ENCODE measurements at regions not wholly inside any gene's neighbourhood (a gene's known extent, or its start where the extent isn't known, plus 50 kb on each side); places are given as distances from the start of the nearest gene placed in this dataset.
"Not testable (repeated sequence)": the region's sequence is repeated elsewhere in the genome, so short reads cannot be mapped to it uniquely, and the experiment has no call there.

- not testable (repeated sequence) for DNase-seq (ENCODE audit: low spot score in 2 of 2); H3K27me3 ChIP-seq; H3K9me3 ChIP-seq; H3K4me1 ChIP-seq; H3K36me3 ChIP-seq; H3K4me3 ChIP-seq; H3K27ac ChIP-seq
- WGBS: 59% methylated on average over 4 of the region's 4 CpGs
Observed at GRCh38 chr15:101876031-101876430, 64.0 kb downstream of the OR4F15 start.

DNA sequence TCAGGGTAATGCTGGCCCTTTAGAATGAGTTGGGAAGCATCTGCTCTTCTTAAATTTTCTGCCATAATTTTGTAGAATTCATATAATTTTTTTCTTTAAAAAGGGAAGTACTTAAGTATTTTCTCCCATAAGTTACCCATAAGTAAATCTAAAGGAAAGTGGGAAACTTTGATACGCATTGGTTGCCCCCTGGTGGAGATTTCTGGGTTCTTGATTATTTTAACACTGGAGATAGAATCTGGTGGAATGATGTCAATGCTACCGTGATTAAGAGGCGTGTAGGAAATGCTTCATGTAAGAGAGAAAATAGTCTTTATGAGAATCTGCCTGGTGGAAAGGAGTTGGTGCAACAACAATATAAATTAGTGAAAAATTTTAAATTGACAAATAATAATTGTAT, 65.6 kb downstream of the OR4F15 start:
- H3K27ac ChIP-seq; H3K4me1 ChIP-seq; H3K27me3 ChIP-seq; H3K4me3 ChIP-seq; DNase-seq (ENCODE audit: low spot score in 2 of 2); H3K9me3 ChIP-seq; H3K36me3 ChIP-seq: not testable (repeated sequence)
- WGBS: 4% methylated on average over 3 of the region's 3 CpGs

DNA sequence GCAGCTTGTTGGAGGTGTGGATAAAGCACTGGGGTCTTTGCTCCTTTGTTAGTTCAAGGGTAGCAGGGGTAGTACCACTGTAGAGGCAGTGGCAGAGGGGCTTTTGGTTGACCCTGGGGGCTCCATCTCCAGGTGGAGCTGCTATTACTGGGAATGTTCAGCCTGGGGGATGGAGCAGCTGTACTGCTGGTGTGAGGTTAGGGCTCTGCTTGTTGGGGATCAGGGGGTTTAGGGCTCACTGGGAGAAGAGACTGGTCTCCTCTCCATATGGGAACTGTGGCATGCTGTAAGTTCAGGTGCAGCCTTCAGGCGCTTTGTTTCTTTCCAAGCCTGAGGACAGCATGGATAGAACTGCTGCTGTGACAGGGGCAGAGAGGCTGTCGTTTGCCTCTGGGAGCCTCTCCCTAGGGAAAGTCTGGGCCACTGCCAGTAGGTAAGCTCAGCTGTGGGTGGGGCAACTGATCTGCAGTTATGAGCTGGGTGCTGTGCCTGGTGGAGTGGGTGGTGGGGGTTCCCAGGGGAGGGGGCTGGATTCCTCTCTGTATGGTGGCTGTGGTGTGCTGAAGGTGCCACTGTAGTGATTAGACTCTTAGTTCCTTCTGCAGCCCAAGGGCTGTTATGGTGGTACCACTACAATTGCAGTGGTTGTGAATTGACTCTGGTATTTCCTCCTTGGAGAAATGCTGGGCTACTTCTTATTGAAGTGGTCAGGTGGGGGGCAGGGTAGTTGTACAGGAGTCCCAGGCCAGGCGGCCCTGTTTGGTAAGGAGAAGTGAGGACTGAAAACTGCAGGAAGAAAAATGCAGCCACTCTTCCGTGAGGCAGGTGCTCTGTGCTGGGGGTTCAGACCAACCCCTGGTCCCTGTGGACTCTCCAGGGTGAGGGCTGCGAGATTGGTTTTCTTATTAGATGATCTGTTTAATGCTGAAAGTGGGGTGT, 100.6 kb downstream of the OR4F15 start:
- WGBS: 76% methylated on average over 2 of the region's 5 CpGs
- not testable (repeated sequence) for H3K27ac ChIP-seq; DNase-seq (ENCODE audit: low spot score in 2 of 2)

DNA sequence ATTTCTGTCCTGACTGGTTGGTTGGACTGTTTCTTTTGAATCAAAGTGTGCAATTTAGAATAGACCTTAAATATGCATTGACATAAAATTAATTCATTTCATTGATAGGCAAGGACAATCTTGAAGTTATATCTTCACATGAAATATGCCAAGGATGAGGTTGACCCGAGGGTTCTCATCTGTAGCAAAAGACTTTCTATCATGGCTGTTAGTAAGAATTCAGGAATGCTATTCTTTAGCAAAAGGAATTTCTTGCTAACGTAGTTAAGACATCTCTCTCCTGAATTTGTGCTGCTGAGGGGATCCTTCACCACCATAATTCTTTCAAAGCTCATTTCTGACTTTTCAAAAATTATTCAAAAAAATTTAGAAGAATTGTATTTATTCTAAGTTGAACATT, 112.6 kb downstream of the OR4F15 start:
- not testable (repeated sequence) for H3K27me3 ChIP-seq; H3K36me3 ChIP-seq; H3K4me3 ChIP-seq; DNase-seq (ENCODE audit: low spot score in 2 of 2); H3K9me3 ChIP-seq; H3K4me1 ChIP-seq; H3K27ac ChIP-seq
- WGBS: 47% methylated on average over 1 of the region's 2 CpGs

More for the DNA sequence above, 100.6 kb downstream of the OR4F15 start:
- not testable (repeated sequence) for H3K27me3 ChIP-seq, H3K4me3 ChIP-seq, H3K9me3 ChIP-seq, H3K4me1 ChIP-seq, H3K36me3 ChIP-seq

GRCh38 chr15:101934506-101934905, 122.5 kb downstream of the OR4F15 start:
- H3K4me1 ChIP-seq; H3K36me3 ChIP-seq; H3K27me3 ChIP-seq; DNase-seq (ENCODE audit: low spot score in 2 of 2); H3K9me3 ChIP-seq; H3K4me3 ChIP-seq; H3K27ac ChIP-seq: not testable (repeated sequence)
- WGBS: no CpG with 5 or more reads among the region's 3 CpGs

DNA sequence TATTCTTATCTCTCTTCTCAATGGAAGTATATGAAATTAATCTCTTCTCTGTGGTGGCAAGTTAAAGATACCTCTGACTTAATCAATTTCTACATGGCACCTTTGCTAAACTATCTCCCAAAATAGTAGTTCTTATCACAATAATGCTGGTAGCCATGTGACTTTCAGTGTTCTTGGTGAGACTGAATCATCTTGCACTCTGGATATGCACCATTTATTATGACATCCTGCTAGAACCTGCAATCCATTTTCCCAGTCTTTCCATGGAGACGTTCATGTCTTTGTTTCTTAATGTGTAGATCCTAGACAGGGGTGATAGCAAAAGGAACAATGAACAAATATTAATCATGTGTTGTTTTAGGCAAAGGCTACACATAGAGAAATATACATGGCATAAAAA, 125.4 kb downstream of the OR4F15 start:
- H3K27ac ChIP-seq; H3K36me3 ChIP-seq; H3K27me3 ChIP-seq; H3K4me1 ChIP-seq; H3K9me3 ChIP-seq; DNase-seq (ENCODE audit: low spot score in 2 of 2); H3K4me3 ChIP-seq: not testable (repeated sequence)
- no CpG with 5 or more reads among the region's 1 CpG for WGBS

DNA sequence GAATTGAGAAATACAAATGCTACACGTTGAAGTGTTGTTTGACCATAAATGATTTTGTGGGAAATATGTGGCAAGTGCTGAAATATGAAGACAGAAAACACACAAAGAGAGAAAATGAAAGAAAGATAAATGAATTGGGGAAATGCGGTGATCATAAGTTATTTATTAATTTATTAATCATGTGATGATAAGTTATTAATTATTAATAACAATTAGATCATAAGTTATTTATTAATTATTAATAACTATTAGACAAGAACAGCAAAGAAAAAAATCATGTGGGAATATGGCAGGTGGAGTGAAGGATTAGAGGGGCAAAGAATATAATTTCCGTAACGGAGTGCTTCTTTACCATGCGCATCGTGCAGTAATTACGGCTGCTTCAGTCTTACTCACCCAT, 126.6 kb downstream of the OR4F15 start:
- H3K4me1 ChIP-seq; H3K27me3 ChIP-seq; H3K4me3 ChIP-seq; H3K27ac ChIP-seq; H3K9me3 ChIP-seq; DNase-seq (ENCODE audit: low spot score in 2 of 2); H3K36me3 ChIP-seq: not testable (repeated sequence)
- 95% methylated on average over 6 of the region's 7 CpGs for WGBS

DNA sequence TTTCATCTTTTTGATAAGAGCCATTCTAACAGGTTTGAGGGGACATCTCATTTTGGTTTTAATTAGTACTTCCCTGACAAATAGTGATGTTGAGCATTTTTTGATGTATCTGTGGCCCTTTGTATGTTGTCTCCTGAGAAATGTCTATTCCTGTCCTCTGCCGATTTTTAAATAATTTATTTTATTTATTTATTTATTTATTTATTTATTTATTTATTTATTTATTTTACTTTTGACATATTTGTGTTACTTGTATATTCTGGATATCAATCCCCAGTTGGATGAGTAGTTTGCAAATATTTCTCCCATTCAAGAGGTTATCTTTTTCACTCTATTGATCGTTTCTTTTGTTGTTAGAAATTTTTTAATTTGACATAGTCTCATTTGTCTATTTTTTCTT, 133.9 kb downstream of the OR4F15 start:
- H3K9me3 ChIP-seq; DNase-seq (ENCODE audit: low spot score in 2 of 2); H3K4me1 ChIP-seq; H3K27ac ChIP-seq; H3K4me3 ChIP-seq; H3K27me3 ChIP-seq; H3K36me3 ChIP-seq: not testable (repeated sequence)
- whole genome bisulfite sequencing: 89% methylated on average over 2 of the region's 2 CpGs

- H3K27ac ChIP-seq; DNase-seq (ENCODE audit: low spot score in 2 of 2); H3K27me3 ChIP-seq; H3K9me3 ChIP-seq; H3K4me3 ChIP-seq; H3K36me3 ChIP-seq; H3K4me1 ChIP-seq: not testable (repeated sequence)
- WGBS: 60% methylated on average over 1 of the region's 2 CpGs
Observed at GRCh38 chr15:101948491-101949010, 136.5 kb downstream of the OR4F15 start.

GRCh38 chr15:101949380-101950065, 137.5 kb downstream of the OR4F15 start:
- WGBS: 79% methylated on average over 1 of the region's 1 CpG
- not testable (repeated sequence) for H3K9me3 ChIP-seq; H3K27me3 ChIP-seq; DNase-seq (ENCODE audit: low spot score in 2 of 2); H3K4me1 ChIP-seq; H3K36me3 ChIP-seq; H3K27ac ChIP-seq; H3K4me3 ChIP-seq

DNA sequence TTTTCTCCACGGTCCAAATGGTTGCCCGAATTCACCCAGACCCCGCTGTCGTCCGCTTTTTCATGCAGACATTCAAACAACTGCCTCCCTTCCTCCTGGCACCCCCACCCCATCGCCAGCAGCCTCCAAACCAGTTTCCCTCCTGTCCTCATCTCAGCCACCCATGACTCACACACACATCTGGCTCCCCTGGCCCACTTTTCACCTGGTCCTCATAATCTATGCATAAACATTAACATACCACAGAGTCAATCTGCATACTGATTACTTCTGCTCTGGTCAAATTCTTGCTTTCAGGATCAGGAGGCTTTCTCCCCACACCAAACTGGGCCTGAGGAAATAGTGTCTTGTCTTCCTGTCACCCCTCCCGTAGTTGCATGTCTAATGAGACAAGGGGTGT, 142.0 kb downstream of the OR4F15 start:
- no CpG with 5 or more reads among the region's 7 CpGs for WGBS
- H3K27me3 ChIP-seq, H3K4me3 ChIP-seq, H3K4me1 ChIP-seq, H3K9me3 ChIP-seq, H3K36me3 ChIP-seq, H3K27ac ChIP-seq: not testable (repeated sequence)
- DNase-seq (ENCODE audit: low spot score in 2 of 2): peak; percentile 58 to 66

- not testable (repeated sequence) for DNase-seq (ENCODE audit: low spot score in 2 of 2); H3K27me3 ChIP-seq; H3K4me3 ChIP-seq; H3K27ac ChIP-seq; H3K36me3 ChIP-seq; H3K9me3 ChIP-seq; H3K4me1 ChIP-seq
- WGBS: 44% methylated on average over 3 of the region's 8 CpGs
Observed at GRCh38 chr15:101955840-101956239, 143.8 kb downstream of the OR4F15 start.

- no CpG with 5 or more reads among the region's 4 CpGs for WGBS
- DNase-seq (ENCODE audit: low spot score in 2 of 2): peak; percentile 53 to 62
- H3K27me3 ChIP-seq, H3K36me3 ChIP-seq, H3K4me1 ChIP-seq, H3K4me3 ChIP-seq, H3K9me3 ChIP-seq, H3K27ac ChIP-seq: not testable (repeated sequence)
Observed at GRCh38 chr15:101958656-101959055, 146.7 kb downstream of the OR4F15 start.

GRCh38 chr15:101961263-101961662, 149.3 kb downstream of the OR4F15 start:
- not testable (repeated sequence) for H3K27ac ChIP-seq; H3K9me3 ChIP-seq; H3K4me1 ChIP-seq; DNase-seq (ENCODE audit: low spot score in 2 of 2); H3K4me3 ChIP-seq; H3K27me3 ChIP-seq; H3K36me3 ChIP-seq
- WGBS: no CpG with 5 or more reads among the region's 48 CpGs
